GM18907 (cell line): ENCODE measurements at regions not wholly inside any gene's neighbourhood (a gene's known extent, or its start where the extent isn't known, plus 50 kb on each side); places are given as distances from the start of the nearest gene placed in this dataset.
"Not testable (repeated sequence)": the region's sequence is repeated elsewhere in the genome, so short reads cannot be mapped to it uniquely, and the experiment has no call there.

ENCODE experiments used
- ATAC-seq: cut with Tn5 transposase; IDR thresholded peaks from one replicate; pipeline ENCODE4 v1.9.1; 2021; ENCODE audit warnings: mild to moderate bottlenecking, moderate library complexity; ENCODE audit not compliant: unreplicated experiment

DNA sequence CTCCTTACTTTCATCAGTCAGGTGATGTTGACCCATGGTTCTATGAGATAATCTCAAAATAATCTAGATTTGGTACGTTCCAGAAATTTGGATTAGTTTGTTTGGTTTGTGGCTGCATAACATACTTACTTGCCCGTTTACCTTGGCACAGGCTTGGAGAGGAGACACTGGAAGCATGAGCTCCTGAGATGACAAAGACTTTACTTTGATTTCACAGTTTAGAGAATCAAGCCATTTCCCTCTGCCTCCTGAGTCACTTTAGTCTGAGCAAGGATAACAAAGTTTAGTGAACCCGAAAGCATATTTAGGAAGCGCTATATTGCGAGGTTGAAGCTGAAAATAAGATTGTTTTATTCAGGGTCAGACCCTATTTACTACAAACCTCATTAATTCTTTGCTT, 643.4 kb downstream of the QKI start:
- ATAC-seq, result no peak

DNA sequence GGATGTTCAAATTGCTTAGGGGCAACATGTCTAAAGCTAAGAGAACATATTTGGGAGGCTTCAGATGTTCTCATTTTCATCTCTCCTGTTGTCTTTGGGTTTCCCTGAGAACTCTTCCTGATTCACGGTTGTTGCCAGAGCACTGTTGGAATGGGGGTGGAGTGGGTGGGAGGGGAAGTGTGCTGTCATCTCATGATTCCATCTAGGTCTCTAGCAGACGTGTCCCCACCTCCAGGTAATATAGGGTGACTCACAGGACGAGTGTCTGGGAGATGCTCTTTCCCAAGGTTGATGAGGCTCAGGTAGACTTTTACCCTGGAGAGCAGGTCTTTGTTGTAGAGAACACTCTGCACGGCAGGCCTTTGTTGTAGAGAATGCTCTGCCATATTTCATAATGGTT, 636.9 kb downstream of the QKI start:
- ATAC-seq, result no peak

DNA sequence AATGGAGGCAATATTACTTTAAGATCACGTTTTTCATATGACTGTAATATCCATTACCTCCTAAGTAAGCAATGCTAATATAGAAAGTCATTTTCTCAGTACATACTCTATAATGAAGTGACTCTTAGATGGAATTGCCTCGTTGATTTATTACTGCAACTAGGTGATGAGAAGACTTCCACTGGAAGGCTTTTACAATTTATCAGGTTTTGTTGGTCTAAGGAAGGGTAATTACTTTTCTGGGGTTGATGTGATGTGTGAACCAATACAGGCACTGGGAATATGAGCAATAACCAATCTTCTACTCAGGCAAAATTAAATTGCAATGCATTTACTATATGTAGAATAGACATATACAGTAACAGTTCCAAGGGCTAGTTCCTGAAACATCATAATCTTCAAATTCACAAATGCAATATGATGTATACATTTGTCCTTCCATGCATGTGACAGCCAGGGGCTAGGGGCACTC, 635.0 kb downstream of the QKI start:
- ATAC-seq, result no peak

DNA sequence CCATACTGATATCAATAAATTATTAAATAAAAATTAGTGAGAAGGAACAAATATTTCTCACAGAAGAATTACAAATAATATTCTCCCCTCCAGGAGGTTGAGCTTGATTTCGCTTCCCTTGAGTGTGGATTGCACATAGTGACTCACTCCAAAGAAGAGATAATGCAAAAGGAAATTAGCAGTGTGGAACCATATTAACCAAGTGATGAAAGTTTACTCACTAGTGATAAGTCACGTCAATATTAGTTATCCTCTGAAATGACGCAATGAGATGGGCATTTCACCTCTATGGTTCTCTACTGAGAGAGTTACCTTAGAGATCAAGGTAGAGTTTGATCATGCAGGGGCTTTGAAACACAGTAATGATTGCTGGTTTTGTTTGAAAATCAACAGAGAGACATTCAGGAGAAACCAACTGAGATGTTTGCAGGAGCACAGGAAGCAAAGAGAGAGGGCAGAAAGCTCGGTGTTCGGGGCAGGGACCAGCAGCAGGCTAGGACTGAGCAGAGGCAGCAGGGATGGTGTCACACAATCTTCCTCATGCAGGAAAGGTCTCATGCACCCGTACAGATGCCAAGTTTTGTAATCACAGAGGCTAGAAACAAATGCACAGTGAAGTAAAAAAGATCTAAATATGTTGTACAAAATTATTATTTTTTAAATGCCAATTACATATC, 634.5 kb downstream of the QKI start:
- no peak for ATAC-seq

DNA sequence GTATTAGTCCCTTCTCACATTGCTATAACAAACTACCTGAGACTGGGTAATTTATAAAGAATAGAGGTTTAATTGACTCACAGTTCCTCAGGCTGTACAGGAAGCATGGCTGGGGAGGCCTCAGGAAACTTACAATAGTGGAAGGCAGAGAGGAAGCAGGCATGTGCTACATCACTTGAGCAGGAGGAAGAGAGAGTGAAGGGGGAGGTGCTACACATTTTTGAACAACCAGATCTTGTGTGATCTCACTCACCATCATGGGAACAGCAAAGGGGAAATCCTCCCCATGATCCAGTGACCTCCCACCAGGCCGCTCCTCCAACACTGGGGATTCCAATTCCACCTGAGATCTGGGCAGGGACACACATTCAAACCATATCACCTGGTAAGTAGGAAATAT, 630.6 kb downstream of the QKI start:
- no peak for ATAC-seq

DNA sequence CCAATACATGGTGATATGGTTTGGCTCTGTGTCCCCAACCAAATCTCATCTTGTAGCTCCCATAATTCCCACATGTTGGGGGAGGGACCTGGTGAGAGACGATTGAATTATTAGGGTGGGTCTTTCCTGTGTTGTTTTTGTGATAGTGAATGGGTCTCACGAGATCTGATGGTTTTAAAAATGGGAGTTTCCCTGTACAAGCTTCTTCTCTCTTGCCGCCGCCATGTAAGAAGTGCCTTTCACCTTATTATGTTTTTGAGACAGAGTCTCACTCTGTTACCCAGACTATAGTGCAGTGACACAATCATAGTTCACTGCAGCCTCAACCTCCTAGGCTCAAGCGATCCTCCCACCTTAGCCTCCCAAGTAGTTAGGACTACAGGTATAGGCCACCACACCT, 629.1 kb downstream of the QKI start:
- ATAC-seq, result not testable (repeated sequence)

DNA sequence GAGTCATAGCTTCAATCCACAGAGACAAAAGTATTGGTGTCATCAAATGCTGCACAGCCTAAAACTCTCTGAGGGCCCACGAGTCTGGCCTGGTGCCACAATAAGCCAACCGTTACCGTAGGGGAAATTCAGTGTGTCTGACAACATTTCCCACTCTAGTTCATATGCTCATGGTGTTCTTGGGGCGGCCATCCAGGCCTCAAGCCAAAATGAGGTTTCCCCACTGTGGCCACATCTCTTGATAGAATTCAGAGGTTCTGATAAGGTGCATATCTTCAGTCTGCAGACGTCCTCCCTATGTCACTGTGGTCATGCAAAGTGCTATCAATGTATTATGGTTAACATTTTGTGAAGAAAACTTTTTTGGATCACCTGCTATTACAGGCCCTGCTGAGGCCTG, 627.7 kb downstream of the QKI start:
- ATAC-seq, result no peak

DNA sequence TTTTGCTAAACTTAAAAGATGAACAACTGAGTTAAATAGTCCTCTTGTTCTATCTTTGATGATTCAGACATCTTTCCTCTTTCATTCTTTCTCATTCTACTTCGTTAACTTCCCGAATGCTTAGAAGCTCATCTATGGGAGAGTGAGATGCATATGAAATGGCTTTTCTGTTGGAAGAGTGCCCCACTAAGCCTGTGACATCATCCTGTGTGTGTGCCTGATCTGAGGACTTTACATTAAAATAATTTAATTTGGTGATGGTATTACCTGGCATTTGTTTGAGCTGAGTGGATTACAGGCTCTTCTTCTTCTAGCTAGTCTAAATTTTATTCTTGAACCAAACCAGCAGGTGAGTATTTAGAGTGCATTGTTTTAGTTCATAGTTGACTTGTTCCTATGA, 626.5 kb downstream of the QKI start:
- ATAC-seq, result no peak

DNA sequence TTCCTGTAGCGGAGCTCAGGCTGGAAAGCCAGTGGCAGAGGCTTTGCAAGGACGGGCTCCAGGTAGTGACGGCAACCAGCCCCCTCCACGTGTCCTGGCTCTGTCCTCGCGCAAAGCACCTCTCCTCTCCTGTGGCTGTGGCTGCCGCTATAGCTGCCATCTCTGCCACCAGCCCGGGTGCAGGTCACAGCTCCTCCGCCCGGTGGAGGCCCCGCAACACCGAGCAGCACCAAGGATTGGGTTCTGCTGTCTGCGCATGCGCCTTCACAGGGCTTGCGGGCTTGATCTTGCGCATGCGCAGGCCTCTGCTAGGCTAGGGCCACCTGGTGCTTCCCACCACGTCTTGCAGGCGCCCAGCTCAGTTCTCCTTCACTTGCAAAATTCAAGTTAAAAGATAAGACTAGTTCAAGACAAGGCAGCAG, 625.4 kb downstream of the QKI start:
- peak; percentile 65 for ATAC-seq

DNA sequence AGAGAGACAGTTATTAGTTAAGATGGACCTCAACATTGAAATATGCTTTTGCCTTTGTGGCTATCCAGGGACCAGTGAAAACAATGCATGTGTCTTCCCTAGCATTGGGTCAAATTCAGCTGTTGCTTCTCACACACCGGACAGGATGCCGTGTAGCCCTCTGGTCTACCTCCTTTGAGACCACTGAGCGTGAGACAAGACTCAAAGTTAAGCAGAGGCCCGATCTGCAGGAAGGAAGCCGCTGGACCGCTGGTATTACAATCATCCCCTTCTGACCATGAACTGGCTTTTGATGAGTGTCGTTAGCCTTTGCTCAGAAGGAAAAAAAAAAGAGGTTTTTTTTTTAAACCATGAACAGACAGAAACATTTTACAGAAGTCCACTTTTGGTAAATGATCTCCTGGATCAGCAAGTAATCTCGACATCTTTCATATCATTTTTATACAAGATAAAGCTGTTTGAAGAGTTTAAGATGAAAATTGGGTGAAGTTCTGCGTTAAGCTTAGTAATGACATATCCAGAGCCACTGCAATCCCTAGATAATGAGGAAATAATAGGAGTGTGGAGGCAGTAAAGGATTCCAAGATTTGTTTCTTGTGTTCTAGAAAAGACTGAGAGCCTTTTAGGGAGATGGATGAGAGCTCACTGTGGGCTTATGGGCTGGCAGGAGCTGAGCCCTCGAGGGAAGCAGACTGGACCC, 622.8 kb downstream of the QKI start:
- ATAC-seq, result no peak

DNA sequence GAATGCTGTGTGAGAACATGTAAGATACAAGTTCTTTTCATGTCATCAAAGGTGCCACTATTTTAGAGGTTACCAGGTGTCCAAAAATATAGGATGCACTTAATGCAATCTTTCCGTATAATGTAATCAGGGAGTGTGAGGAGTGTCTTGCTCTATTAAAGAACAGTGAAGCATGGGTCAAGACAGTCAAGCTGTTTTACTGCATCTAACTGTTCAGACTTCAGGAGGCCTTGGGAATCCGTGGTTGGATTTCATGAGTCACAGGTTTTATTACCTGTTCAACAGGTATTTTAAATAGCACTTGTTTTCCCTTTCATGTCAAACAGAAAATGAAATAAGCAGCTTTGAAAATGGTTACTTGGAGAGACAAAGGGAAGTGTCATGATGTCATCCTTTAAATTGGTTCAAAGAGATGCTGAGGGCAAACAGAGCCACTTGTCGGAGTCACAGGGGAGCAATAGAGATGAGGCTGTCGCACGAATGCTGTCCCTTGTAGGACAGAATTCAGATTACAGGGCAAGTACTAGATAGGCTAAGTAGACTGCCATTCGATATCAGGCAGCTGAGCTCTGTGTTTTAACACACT, 621.5 kb downstream of the QKI start:
- ATAC-seq, result no peak

DNA sequence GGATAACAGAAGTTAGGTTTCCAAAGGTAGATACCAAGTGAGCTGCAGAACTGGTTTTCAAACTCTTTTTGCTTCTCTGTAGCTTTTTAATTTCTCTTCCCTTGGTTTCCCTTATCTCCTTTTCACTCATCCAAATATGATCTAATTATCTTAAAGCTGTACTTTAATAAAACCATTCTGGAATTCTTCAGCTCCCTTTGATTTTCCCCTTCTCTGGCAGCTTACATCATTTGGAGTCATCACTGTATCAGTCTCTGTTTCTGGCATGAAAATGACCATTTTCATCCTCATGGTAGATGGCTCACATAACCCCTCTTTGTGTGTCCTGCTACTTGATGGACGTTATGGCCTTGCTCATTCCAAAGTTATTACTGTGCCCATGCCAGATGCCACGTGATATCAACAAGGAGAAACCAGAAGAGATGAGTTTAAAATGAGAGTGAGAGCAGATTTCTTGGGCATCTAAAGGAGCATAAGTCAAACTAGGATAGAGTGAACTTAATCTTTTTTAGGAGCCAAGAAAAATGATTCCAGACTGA, 620.2 kb downstream of the QKI start:
- ATAC-seq, result no peak

DNA sequence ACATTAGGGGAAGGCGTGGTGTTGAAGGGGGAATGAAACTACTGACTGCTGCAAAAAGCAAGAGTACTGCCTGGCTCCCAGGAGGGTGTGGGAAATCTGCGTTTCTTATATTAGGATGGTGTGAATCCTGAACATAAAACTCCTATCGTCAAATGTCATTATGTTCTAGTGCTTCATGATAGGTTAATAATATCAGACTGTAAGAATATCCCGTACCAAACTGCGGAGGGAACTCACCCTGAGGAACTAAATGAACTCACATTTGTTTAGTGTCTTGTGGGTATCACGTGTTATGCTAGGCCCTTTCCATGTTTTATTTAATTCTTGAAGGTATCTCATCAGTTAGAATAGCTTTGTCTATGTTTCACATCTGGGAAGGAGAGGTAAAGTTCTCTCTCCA, 610.7 kb downstream of the QKI start:
- ATAC-seq, result no peak

DNA sequence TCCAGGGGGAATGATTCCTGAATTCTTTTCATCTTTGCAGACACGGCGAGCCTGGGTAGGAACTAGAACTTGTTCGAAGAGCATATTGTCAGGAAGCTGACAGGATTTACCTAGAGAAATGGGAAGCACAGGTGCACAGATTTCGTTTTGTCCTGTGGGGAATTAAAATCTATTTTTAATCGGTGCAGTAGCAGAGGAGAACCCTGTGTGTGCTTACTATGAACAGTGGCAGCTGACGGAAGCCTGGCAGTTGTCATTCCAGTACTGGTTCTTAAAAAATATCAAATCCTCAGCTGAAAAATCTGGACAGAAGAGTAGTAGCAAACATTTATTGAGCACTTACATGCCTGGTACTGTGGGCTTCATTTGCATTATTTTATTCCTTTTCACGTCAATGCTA, 609.0 kb downstream of the QKI start:
- no peak for ATAC-seq

DNA sequence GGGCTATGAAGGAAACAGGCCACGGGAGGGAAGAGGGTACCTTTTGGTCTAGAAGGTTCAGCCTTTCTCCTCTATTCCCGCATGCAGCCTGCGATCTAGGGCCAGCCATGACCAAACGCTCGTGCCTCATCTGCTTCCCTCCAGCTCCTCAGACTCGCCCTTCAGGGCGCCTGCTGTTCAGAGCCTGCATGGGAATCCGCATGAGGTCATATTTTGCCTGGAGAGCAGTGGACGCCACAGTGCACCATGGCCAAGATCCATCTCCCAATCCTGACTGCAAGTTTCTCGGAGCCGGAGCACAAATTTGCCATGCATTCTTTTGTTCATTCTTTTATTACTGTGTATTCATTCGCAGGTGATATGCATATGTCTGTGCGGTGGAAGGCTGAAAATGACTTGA, 608.1 kb downstream of the QKI start:
- no peak for ATAC-seq

DNA sequence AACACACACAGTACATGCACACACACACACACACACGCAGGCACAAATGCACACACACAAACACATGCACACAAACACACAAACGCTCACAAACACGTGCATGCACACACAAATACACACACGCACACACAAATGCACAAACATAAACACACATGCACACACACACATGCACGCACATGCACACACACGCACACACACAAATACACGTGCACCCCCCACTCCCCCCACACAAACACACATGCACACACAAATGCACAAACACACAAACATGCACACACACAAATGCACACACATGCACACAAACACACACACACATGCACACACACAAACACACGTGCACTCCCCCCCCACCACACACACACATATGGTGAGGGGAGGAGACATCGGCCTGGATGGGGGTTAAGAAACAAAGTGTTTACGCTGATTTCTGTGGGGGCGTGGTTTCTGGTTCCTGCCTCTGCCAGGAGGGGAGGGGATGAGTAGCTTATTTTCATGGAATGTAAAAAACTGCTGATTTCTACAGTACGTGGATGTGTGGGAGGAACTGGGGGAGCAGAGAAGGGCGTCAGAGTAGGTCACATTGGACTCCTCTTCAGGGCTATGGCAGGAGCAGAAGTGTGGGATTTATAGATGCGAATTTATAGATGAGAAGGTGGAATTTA, 607.2 kb downstream of the QKI start:
- no peak for ATAC-seq

DNA sequence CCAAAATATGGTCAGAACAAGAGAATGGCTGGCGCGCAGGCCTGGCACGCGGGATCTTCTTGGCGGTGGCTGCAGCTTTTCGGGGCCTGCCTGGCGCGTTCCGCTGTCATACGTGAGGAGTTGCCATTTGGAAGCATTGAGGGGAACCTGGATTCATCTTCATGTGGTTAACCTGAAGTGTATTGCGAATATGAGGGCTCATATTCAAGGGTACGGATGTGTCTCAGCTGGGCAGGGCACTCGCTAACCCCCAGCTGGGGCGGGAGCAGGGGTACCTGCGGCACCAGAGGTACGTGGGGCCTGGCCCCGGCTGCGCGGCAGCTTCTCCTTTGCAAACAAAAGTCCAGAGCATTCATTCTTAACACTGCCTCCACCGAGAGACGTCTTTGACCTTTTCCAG, 605.6 kb downstream of the QKI start:
- ATAC-seq, result no peak

DNA sequence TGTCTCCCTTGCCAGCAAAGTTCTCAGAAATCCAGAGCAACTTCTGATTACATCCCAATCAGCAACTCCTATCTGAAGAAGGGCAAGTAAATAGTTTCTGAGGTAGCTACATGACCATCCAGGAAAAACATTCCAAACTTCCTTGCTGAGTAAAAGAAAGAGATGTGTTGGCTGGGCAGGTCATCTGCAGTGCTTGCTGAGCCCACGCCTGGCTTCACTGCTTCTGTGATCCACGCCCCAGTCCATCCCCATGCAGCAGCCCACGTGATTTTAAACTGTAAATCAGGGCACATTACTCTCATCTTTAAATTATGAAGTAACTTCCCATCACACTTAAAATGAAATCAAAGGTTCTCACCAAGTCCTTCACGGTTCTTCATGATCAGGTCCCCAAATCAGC, 603.6 kb downstream of the QKI start:
- no peak for ATAC-seq

DNA sequence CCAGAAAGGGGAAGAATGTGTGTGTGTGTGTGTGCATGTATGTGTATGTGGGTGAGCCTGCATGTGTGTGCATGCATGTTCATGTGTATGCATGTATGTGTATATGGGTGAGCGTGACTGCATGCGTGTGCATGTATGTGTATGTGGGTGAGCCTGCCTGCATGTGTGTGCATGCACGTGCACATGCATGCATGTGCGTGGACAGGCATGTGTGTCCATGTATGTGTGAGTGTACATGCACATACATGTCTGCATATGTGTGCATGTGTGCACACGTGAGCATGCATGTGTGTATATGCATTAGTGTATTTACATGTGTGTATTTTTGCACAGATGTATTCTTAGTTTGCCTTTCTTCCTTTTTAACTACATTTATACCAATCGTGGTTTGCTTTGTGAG, 601.5 kb downstream of the QKI start:
- ATAC-seq, result no peak

DNA sequence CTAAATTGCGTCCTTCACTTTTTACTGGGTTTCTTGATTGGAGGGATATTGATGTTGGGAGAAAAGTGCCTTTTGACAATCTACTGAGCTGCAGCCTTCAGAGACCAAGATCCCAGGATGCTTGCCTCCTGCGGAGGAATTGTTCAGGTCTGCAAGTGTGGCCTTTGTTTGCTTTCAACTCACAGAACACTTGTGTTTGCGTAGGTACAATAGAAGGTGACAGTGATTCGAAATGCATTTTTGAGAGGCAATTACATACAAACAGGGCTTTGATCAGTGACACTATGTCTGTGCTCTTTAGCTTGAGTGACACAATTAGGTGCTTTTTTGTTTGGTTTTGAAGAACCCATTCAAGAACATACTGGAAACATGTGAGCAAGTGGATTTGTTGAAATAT, 600.6 kb downstream of the QKI start:
- no peak for ATAC-seq

DNA sequence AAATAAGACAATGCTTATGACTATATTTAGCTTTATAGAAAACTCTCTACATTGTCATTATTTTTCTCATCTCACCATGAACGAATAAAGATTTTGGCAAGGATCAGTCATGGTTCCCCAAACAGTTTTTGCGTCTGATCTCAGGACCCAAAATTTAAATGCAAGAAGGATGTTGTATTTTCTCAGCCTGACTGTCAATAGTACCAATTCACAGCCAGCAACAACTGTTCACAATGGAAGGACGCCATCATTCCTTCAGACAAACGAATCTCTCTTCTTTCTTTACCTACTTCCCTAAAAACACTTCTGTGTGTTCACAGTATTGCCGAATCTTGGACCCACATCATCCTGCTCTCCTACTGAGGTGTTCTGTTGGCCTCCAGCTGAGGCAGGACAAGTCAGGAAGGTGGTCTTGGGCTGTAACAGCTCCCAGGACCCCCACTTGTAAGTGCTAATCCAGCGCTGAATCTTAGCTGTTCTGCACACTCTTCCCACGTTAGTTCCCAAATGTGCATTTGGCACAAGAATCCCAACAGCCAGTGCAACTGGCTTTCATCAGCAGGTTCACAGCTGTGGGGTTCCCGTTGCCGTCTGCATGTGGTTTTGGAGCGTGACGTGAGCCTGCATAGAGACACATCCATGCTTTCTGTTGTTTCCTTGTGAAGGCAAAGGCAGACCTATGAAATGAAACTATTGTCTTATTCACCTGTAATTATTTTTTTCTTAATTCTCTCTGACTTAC, 600.0 kb downstream of the QKI start:
- no peak for ATAC-seq
